Right lobe of liver (tissue), 6 donors: ENCODE measurements at regions not wholly inside any gene's neighbourhood (a gene's known extent, or its start where the extent isn't known, plus 50 kb on each side); places are given as distances from the start of the nearest gene placed in this dataset.

Experiments
- ATAC-seq, 4 donors: fragments of 200-7000 bp; cut with Tn5 transposase; one replicate each; pipeline ENCODE4 v1.9.1; 2020; ENCODE audit warnings: mild to moderate bottlenecking in 4 of 4, moderate library complexity in 4 of 4
- DNase-seq, 3 donors: peaks; one replicate each; pipeline ENCODE4 v3.0.0-alpha.2; 2020
- H3K27ac ChIP-seq, 3 donors: fragments of 200-600 bp; one replicate each; pipeline ENCODE4 v1.8.0; 2022
- H3K27me3 ChIP-seq, 2 donors: fragments of 200-600 bp; one replicate each; pipeline ENCODE4 v1.8.0; 2022
- H3K36me3 ChIP-seq, 4 donors: fragments of 200-600 bp; sonication (generic) in 1 of 4; one replicate each; pipeline versions ENCODE4 v1.5.1 to v1.8.0; 2017 to 2022; ENCODE audit warnings: control low read depth in 1 of 4
- H3K4me1 ChIP-seq, 4 donors: fragments of 200-600 bp; sonication (generic) in 1 of 4; one replicate each; pipeline versions ENCODE4 v1.5.1 to v1.8.0; 2017 to 2022; ENCODE audit warnings: control low read depth in 1 of 4
- H3K4me3 ChIP-seq, 3 donors: fragments of 200-600 bp; one replicate each; pipeline ENCODE4 v1.8.0; 2022
- H3K9me3 ChIP-seq, 4 donors: fragments of 200-600 bp; sonication (generic) in 1 of 4; one replicate each; pipeline versions ENCODE4 v1.5.1 to v1.8.0; 2017 to 2022; ENCODE audit warnings: control low read depth in 1 of 4
- CTCF ChIP-seq, 4 donors: fragments of 200-600 bp in 3 of 4; fragments of 450-650 bp in 1 of 4; IDR thresholded peaks; one replicate each; pipeline versions ENCODE4 v1.5.1 to v1.8.0; 2016 to 2022; ENCODE audit warnings: antibody characterized with exemption in 4 of 4, mild to moderate bottlenecking in 2 of 4
- POLR2A ChIP-seq: fragments of 450-650 bp; IDR thresholded peaks from one replicate; pipeline ENCODE4 v1.6.1; 2017; ENCODE audit warnings: antibody characterized with exemption, mild to moderate bottlenecking
- WGBS: methylation state at CpG from one replicate; pipeline ENCODE4 v1.1.6; 2018; ENCODE audit warnings: low coverage, low lambda C conversion rate; ENCODE audit not compliant: insufficient coverage; ENCODE audit errors: missing lambda C conversion rate; 5-methylcytosine and 5-hydroxymethylcytosine counted together
- intact Hi-C, 2 donors: fragments of 100-400 bp; cut with DNase I; formaldehyde crosslinking; loops; one replicate each; pipeline versions ENCODE4 v1.11.2 to v1.14.1; 2022
- donor health status: DM: no; HTN: yes; CAD: no.
- donor health status: DM: no; HTN: no; CAD: no.
- donor health status: DM: no; HTN: no; CAD: no.
- donor health status: DM: no; HTN: yes; CAD: no.
- donor health status: DM: no; HTN: yes; CAD: no.

GRCh38 chr5:68134033-68134668 lies 81.4 kb upstream of the PIK3R1 start:
- intact Hi-C loops = no loop called here
- Histone ChIP-seq H3K36me3 (no peaks in the 10 kb centered on the region), H3K4me1 (peaks cover 0 to 79% (median 17%) of the 10 kb centered on the region in 4 donors), H3K9me3 (no peaks in the 10 kb centered on the region), H3K27ac (peak overlapping the region; percentile 16 to 83 (median 63)), H3K27me3 (no peaks in the 10 kb centered on the region), H3K4me3 (peak overlapping the region in 2 of 3 donors; percentile 34 to 49)
- 21% methylated on average over 10 of the region's 10 CpGs for WGBS
- TF ChIP-seq POLR2A (no peak), CTCF (IDR thresholded peaks at IDR 0.05) (no peak)
- DNase-seq (peak; percentile 88 to 93 (median 92)), ATAC-seq (peak; percentile 73 to 85 (median 82))

GRCh38 chr5:68130253-68130652 lies 85.3 kb upstream of the PIK3R1 start:
- H3K4me1 ChIP-seq = peaks cover 0 to 48% (median 12%) of the 10 kb centered on the region in 4 donors
- TF ChIP-seq CTCF (IDR thresholded peaks at IDR 0.05) = no peak
- TF ChIP-seq POLR2A = no peak

GRCh38 chr5:68129364-68129763 lies 86.2 kb upstream of the PIK3R1 start:
- H3K4me1 ChIP-seq = peaks cover 0 to 45% (median 12%) of the 10 kb centered on the region in 4 donors
- no peaks in the 10 kb centered on the region for H3K9me3 ChIP-seq
- intact Hi-C loops = no loop called here
- H3K27me3 ChIP-seq = no peaks in the 10 kb centered on the region
- ATAC-seq (peak; percentile 53 to 61 (median 58)), DNase-seq (no peak)
- no peak for TF ChIP-seq CTCF (IDR thresholded peaks at IDR 0.05)
- no peak for TF ChIP-seq POLR2A
- 32% methylated on average over 4 of the region's 4 CpGs for WGBS
- H3K4me3 ChIP-seq = no peak overlapping the region
- peak overlapping the region in 2 of 3 donors; percentile 47 to 85 for H3K27ac ChIP-seq
- H3K36me3 ChIP-seq = no peaks in the 10 kb centered on the region

More at GRCh38 chr5:68130253-68130652, 85.3 kb upstream of the PIK3R1 start:
- Histone ChIP-seq H3K9me3 (no peaks in the 10 kb centered on the region), H3K27ac (peak overlapping the region in 2 of 3 donors; percentile 47 to 85), H3K4me3 (no peak overlapping the region), H3K36me3 (no peaks in the 10 kb centered on the region), H3K27me3 (no peaks in the 10 kb centered on the region)
- DNase-seq (no peak), ATAC-seq (peak; percentile 13 to 23 (median 18))
- 27% methylated on average over 2 of the region's 2 CpGs for WGBS
- intact Hi-C loops = no loop called here

GRCh38 chr5:68126886-68127285 lies 88.7 kb upstream of the PIK3R1 start:
- Histone ChIP-seq H3K27ac (no peak overlapping the region), H3K36me3 (no peaks in the 10 kb centered on the region), H3K9me3 (no peaks in the 10 kb centered on the region), H3K4me1 (peaks cover 0 to 34% (median 6%) of the 10 kb centered on the region in 4 donors), H3K4me3 (no peak overlapping the region), H3K27me3 (no peaks in the 10 kb centered on the region)
- no peak for DNase-seq
- no peak for TF ChIP-seq POLR2A
- no peak for TF ChIP-seq CTCF (IDR thresholded peaks at IDR 0.05)
- 93% methylated on average over 2 of the region's 2 CpGs for WGBS
- ATAC-seq = no peak
- intact Hi-C loops = no loop called here
